Osteoblast (primary cell): ENCODE measurements at regions not wholly inside any gene's neighbourhood (a gene's known extent, or its start where the extent isn't known, plus 50 kb on each side); places are given as distances from the start of the nearest gene placed in this dataset.
A peak's percentile ranks its signal among the peaks of the same experiment; 100 is the strongest.
"Not testable (repeated sequence)": the region's sequence is repeated elsewhere in the genome, so short reads cannot be mapped to it uniquely, and the experiment has no call there.

Experiments used
- DNase-seq: peaks from one replicate; pipeline ENCODE4 v3.0.0; 2011; ENCODE audit warnings: low spot score, mixed read lengths; ENCODE audit not compliant: insufficient read length; ENCODE audit errors: missing footprints
- H2AFZ ChIP-seq: 2 replicates; pipeline ENCODE4 v1.6.0; 2011; ENCODE audit warnings: mild to moderate bottlenecking, low read length
- H3K27ac ChIP-seq: 2 replicates; pipeline ENCODE4 v1.5.1; 2011; ENCODE audit warnings: mild to moderate bottlenecking, low read depth, low read length, moderate library complexity
- H3K27me3 ChIP-seq: 2 replicates; pipeline ENCODE4 v1.6.0; 2012; ENCODE audit warnings: mild to moderate bottlenecking, control low read depth, inconsistent platforms, low read length, moderate library complexity; ENCODE audit not compliant: insufficient read depth
- H3K36me3 ChIP-seq: 2 replicates; pipeline ENCODE4 v1.5.1; 2011; ENCODE audit warnings: mild to moderate bottlenecking, low read length, control low read depth, moderate library complexity; ENCODE audit not compliant: insufficient read depth
- H3K4me1 ChIP-seq: 2 replicates; pipeline ENCODE4 v1.5.1; 2011; ENCODE audit warnings: mild to moderate bottlenecking, low read length, control low read depth, moderate library complexity; ENCODE audit not compliant: insufficient read depth
- H3K4me2 ChIP-seq: 2 replicates; pipeline ENCODE4 v1.6.0; 2011; ENCODE audit warnings: mild to moderate bottlenecking, low read length; ENCODE audit not compliant: insufficient read depth
- H3K4me3 ChIP-seq: fragments of 200-600 bp; sonication (generic); 3 replicates; pipeline ENCODE4 v1.5.1; 2012; ENCODE audit warnings: mild to moderate bottlenecking, low read length, inconsistent platforms; ENCODE audit not compliant: insufficient read depth
- H3K79me2 ChIP-seq: 2 replicates; pipeline ENCODE4 v1.6.0; 2012; ENCODE audit warnings: mild to moderate bottlenecking, low read length, control low read depth, inconsistent platforms; ENCODE audit not compliant: insufficient read depth
- H3K9me3 ChIP-seq: 2 replicates; pipeline ENCODE4 v1.5.1; 2011; ENCODE audit warnings: low read depth, low read length, control low read depth
- H4K20me1 ChIP-seq: 2 replicates; pipeline ENCODE4 v1.6.0; 2012; ENCODE audit warnings: mild to moderate bottlenecking, low read length, control low read depth; ENCODE audit not compliant: insufficient read depth
- CTCF ChIP-seq: IDR thresholded peaks from 2 replicates; pipeline ENCODE4 v1.5.1; 2011; ENCODE audit warnings: mild to moderate bottlenecking, low read depth, low read length, moderate library complexity; ENCODE audit errors: extremely low read depth

DNA sequence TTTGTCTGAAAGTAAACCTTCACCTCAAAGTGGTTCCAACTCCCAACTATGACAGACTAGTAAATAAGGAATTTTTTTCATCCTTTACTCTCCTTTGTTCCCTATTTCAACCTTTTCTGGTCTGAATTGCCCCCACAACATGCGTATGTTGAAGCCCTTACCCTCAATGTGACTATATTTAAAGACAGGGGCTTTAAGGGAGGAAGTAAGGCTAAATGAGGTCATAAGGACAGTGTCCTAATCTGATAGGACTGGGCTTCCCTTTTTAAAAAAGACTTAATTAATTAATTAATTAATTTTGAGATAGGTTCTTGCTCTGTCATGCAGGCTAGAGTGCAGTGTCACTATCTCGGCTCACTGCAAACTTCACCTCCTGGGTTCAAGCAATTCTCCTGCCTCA, 86.3 kb downstream of the VCPKMT start:
- no peaks in the 10 kb centered on the region for H3K79me2 ChIP-seq
- no peaks in the 10 kb centered on the region for H3K36me3 ChIP-seq
- H4K20me1 ChIP-seq, result no peaks in the 10 kb centered on the region
- TF ChIP-seq CTCF, result no peak
- H3K9me3 ChIP-seq, result peaks cover 6% of the 10 kb centered on the region
- no peak for DNase-seq
- H3K4me3 ChIP-seq, result no peak overlapping the region
- no peak overlapping the region for H3K27ac ChIP-seq
- no peaks in the 10 kb centered on the region for H3K27me3 ChIP-seq
- no peak overlapping the region for H2AFZ ChIP-seq
- H3K4me2 ChIP-seq, result no peak overlapping the region
- peaks cover 9% of the 10 kb centered on the region for H3K4me1 ChIP-seq

GRCh38 chr14:50030911-50031310, 85.5 kb downstream of the VCPKMT start:
- not testable (repeated sequence) for H2AFZ ChIP-seq, H3K4me1 ChIP-seq, H3K9me3 ChIP-seq, H3K4me3 ChIP-seq, H3K27me3 ChIP-seq, DNase-seq, H3K79me2 ChIP-seq, H3K27ac ChIP-seq, H3K36me3 ChIP-seq, H4K20me1 ChIP-seq, H3K4me2 ChIP-seq

DNA sequence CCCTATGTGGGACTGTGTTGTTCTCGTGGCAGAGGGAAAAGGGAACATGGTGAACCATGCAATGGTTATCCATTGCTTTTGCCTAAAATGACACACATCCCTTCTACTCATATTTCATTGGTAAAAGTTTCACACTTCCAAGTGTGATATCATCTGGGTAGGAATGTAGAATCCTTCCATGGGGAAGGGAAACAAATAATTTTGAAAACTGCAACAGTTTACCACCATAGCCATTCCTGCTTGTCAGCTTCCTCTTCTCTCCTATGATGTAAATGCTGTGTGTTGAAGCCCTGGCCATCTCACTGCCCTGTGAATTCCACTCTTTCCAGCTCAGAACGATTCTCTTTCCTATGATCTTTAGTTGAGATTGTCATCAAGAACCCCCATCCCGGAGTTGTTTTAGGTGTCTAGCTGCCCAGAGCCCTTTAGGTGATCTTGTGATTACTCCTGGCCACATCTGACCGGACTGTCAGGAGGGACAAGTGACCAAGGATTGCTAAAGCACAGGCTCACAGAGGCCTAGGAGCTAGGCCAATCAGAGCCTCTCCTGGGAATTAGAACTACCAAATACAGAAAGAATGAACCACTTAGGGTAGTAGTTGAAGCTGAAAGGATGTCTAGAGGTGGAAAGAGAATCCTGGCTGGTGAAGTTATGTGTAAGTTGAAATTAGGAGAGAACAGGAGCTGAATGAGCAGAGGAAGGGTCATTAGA, 84.6 kb downstream of the VCPKMT start:
- H3K4me1 ChIP-seq, result peaks cover 9% of the 10 kb centered on the region
- no peak overlapping the region for H3K4me3 ChIP-seq
- no peak for DNase-seq
- no peaks in the 10 kb centered on the region for H3K36me3 ChIP-seq
- no peak overlapping the region for H3K4me2 ChIP-seq
- H3K79me2 ChIP-seq, result no peaks in the 10 kb centered on the region
- peak overlapping the region; percentile 72 for H2AFZ ChIP-seq
- H4K20me1 ChIP-seq, result no peaks in the 10 kb centered on the region
- H3K27ac ChIP-seq, result peak overlapping the region; percentile 55
- no peaks in the 10 kb centered on the region for H3K27me3 ChIP-seq
- no peak for TF ChIP-seq CTCF
- H3K9me3 ChIP-seq, result no peaks in the 10 kb centered on the region

- H3K27ac ChIP-seq, H4K20me1 ChIP-seq, H3K36me3 ChIP-seq, H2AFZ ChIP-seq, H3K4me1 ChIP-seq, H3K27me3 ChIP-seq, H3K9me3 ChIP-seq, H3K4me3 ChIP-seq, H3K79me2 ChIP-seq, H3K4me2 ChIP-seq, DNase-seq: not testable (repeated sequence)
Measured at GRCh38 chr14:50032462-50033167, 83.8 kb downstream of the VCPKMT start.

- Histone ChIP-seq H2AFZ (no peak overlapping the region), H3K79me2 (no peaks in the 10 kb centered on the region), H3K27me3 (no peaks in the 10 kb centered on the region), H4K20me1 (no peaks in the 10 kb centered on the region), H3K27ac (no peak overlapping the region), H3K4me1 (peaks cover 32% of the 10 kb centered on the region), H3K36me3 (no peaks in the 10 kb centered on the region), H3K4me3 (no peak overlapping the region), H3K9me3 (no peaks in the 10 kb centered on the region), H3K4me2 (no peak overlapping the region)
- TF ChIP-seq CTCF, result no peak
- DNase-seq, result no peak
Measured at GRCh38 chr14:50035214-50035613, 81.2 kb downstream of the VCPKMT start.
